ENCODE measurements at regions not wholly inside any gene's neighbourhood (a gene's known extent, or its start where the extent isn't known, plus 50 kb on each side); places are given as distances from the start of the nearest gene placed in this dataset.

- Histone ChIP-seq H3K9me3 (replicated peaks; ENCODE audit: insufficient read depth, low read length) (no peaks in the 10 kb centered on the region), H3K36me3 (replicated peaks; ENCODE audit: insufficient read depth, low read length) (no peaks in the 10 kb centered on the region), H3K4me3 (ENCODE audit: low read length) (no peak overlapping the region), H4K20me1 (ENCODE audit: insufficient read depth, low read length) (no peaks in the 10 kb centered on the region), H3K9me2 (replicated peaks; ENCODE audit: insufficient read depth, low read length) (no peaks in the 10 kb centered on the region), H3K27ac (ENCODE audit: low read length) (no peak overlapping the region), H3K79me2 (ENCODE audit: low read length) (no peaks in the 10 kb centered on the region), H3K9ac (ENCODE audit: low read length) (no peak overlapping the region), H3K27me3 (replicated peaks; ENCODE audit: insufficient read depth, low read length) (no peaks in the 10 kb centered on the region), H3K4me2 (ENCODE audit: low read depth, low read length) (no peak overlapping the region), H3K4me1 (ENCODE audit: low read length) (no peaks in the 10 kb centered on the region), H2AFZ (ENCODE audit: low read length) (no peak overlapping the region), H3F3A (ENCODE audit: insufficient read depth, low read length) (no peaks in the 10 kb centered on the region)
- TF ChIP-seq EZH2phosphoT487 (IDR thresholded peaks at IDR 0.05; ENCODE audit: low read length): no peak
- TF ChIP-seq, protein P1, sequence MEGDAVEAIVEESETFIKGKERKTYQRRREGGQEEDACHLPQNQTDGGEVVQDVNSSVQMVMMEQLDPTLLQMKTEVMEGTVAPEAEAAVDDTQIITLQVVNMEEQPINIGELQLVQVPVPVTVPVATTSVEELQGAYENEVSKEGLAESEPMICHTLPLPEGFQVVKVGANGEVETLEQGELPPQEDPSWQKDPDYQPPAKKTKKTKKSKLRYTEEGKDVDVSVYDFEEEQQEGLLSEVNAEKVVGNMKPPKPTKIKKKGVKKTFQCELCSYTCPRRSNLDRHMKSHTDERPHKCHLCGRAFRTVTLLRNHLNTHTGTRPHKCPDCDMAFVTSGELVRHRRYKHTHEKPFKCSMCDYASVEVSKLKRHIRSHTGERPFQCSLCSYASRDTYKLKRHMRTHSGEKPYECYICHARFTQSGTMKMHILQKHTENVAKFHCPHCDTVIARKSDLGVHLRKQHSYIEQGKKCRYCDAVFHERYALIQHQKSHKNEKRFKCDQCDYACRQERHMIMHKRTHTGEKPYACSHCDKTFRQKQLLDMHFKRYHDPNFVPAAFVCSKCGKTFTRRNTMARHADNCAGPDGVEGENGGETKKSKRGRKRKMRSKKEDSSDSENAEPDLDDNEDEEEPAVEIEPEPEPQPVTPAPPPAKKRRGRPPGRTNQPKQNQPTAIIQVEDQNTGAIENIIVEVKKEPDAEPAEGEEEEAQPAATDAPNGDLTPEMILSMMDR (IDR thresholded peaks at IDR 0.05; ENCODE audit: low read length): no peak
- no peak for TF ChIP-seq EZH2 (optimal IDR thresholded peaks at IDR 0.05; ENCODE audit: low read depth, low read length)
- no peak for DNase-seq
These were observed 274.5 kb upstream of the PPP2R2D start for GRCh38 chr10:131626274-131626673.

DNA sequence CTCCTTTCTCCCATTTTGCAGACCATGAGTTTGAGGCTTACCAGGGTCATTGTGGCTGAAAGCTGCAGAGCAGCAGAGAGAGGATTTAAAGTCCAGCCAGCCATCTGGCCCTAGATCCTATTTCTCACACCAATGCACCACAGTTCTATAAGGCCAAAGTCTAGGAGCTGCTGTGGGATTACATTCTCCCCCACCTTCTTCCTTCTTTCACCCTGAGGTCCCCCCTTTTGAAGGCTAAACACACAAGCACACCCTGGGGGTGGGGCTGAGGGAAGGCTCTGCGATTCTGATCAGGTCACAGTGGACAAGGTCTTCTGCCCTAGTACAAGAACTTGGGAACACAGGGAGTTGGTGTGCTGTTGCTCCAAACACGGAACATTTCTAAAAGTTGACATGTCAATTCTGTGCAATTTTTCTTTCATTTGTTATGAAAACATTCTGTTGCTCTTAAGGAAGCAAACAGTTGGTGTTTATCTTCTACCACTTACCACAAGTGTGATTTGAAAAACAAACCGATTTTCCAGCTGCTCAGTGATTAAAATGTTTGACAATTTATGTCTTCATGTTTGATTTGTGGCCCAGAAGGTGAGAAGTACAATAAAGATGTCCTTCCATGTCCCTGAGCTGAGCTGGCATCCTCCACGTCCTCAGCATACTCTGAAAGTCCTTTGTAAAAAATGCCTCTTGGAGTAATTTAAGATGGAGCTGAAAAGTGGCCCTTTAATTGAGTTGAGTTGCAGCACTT, 271.6 kb upstream of the PPP2R2D start:
- H3K9ac ChIP-seq (ENCODE audit: low read length): no peak overlapping the region
- no peak overlapping the region for H3K27ac ChIP-seq (ENCODE audit: low read length)
- TF ChIP-seq EZH2 (optimal IDR thresholded peaks at IDR 0.05; ENCODE audit: low read depth, low read length): no peak
- TF ChIP-seq, protein P1 (IDR thresholded peaks at IDR 0.05; ENCODE audit: low read length): no peak
- no peak for TF ChIP-seq EZH2phosphoT487 (IDR thresholded peaks at IDR 0.05; ENCODE audit: low read length)
- H3K4me1 ChIP-seq (ENCODE audit: low read length): no peaks in the 10 kb centered on the region
- no peaks in the 10 kb centered on the region for H3K9me2 ChIP-seq (replicated peaks; ENCODE audit: insufficient read depth, low read length)
- no peaks in the 10 kb centered on the region for H3K9me3 ChIP-seq (replicated peaks; ENCODE audit: insufficient read depth, low read length)
- H3F3A ChIP-seq (ENCODE audit: insufficient read depth, low read length): no peaks in the 10 kb centered on the region
- H2AFZ ChIP-seq (ENCODE audit: low read length): no peak overlapping the region
- no peaks in the 10 kb centered on the region for H4K20me1 ChIP-seq (ENCODE audit: insufficient read depth, low read length)
- H3K36me3 ChIP-seq (replicated peaks; ENCODE audit: insufficient read depth, low read length): no peaks in the 10 kb centered on the region
- H3K4me2 ChIP-seq (ENCODE audit: low read depth, low read length): no peak overlapping the region
- no peaks in the 10 kb centered on the region for H3K27me3 ChIP-seq (replicated peaks; ENCODE audit: insufficient read depth, low read length)
- no peaks in the 10 kb centered on the region for H3K79me2 ChIP-seq (ENCODE audit: low read length)
- DNase-seq: no peak
- no peak overlapping the region for H3K4me3 ChIP-seq (ENCODE audit: low read length)

- Histone ChIP-seq H3K4me2 (ENCODE audit: low read depth, low read length) (no peak overlapping the region), H3K4me3 (ENCODE audit: low read length) (no peak overlapping the region), H3K4me1 (ENCODE audit: low read length) (no peaks in the 10 kb centered on the region), H3F3A (ENCODE audit: insufficient read depth, low read length) (no peaks in the 10 kb centered on the region), H3K27me3 (replicated peaks; ENCODE audit: insufficient read depth, low read length) (no peaks in the 10 kb centered on the region), H3K79me2 (ENCODE audit: low read length) (no peaks in the 10 kb centered on the region), H2AFZ (ENCODE audit: low read length) (no peak overlapping the region), H3K36me3 (replicated peaks; ENCODE audit: insufficient read depth, low read length) (no peaks in the 10 kb centered on the region), H3K9me2 (replicated peaks; ENCODE audit: insufficient read depth, low read length) (no peaks in the 10 kb centered on the region), H3K9me3 (replicated peaks; ENCODE audit: insufficient read depth, low read length) (no peaks in the 10 kb centered on the region), H3K27ac (ENCODE audit: low read length) (no peak overlapping the region), H3K9ac (ENCODE audit: low read length) (no peak overlapping the region), H4K20me1 (ENCODE audit: insufficient read depth, low read length) (no peaks in the 10 kb centered on the region)
- no peak for DNase-seq
- TF ChIP-seq, protein P1 (IDR thresholded peaks at IDR 0.05; ENCODE audit: low read length): no peak
- TF ChIP-seq EZH2 (optimal IDR thresholded peaks at IDR 0.05; ENCODE audit: low read depth, low read length) (no peak), EZH2phosphoT487 (IDR thresholded peaks at IDR 0.05; ENCODE audit: low read length) (no peak)
These were observed 270.0 kb upstream of the PPP2R2D start for GRCh38 chr10:131630772-131631258.

All from MM.1S (cell line).